ENCODE measurements at regions not wholly inside any gene's neighbourhood (a gene's known extent, or its start where the extent isn't known, plus 50 kb on each side); places are given as distances from the start of the nearest gene placed in this dataset.

DNA sequence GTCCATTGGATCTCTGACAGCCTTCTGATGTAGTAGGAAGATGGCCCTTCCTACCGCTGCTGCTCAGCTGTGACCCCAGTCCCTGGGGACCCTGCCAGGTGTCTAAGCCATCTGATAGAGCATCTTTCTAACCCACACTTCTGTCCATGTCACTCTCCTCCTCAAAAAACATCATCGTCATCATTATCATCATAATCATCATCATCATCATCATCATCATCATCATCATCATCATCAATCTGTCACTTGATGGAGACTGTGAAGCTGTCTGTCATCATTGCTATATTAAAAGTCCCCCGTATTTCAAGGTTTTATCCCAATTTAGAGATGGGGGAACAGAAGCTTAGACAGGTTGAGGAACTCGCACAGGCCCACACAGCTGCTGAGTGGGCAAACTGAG, 75.1 kb upstream of the SLC6A11 start:
- DNase-seq = no peak
- Mint-ChIP-seq H3K36me3 (no peaks in the 10 kb centered on the region), H3K27me3 (ENCODE audit: low read depth in 3 of 3) (peaks cover 12 to 26% (median 14%) of the 10 kb centered on the region in 3 donors), H3K27ac (no peak overlapping the region), H3K4me3 (no peak overlapping the region), H3K9me3 (peaks cover 0 to 2% (median 0%) of the 10 kb centered on the region in 6 donors), H3K4me1 (peaks cover 13 to 14% of the 10 kb centered on the region in 2 donors)

DNA sequence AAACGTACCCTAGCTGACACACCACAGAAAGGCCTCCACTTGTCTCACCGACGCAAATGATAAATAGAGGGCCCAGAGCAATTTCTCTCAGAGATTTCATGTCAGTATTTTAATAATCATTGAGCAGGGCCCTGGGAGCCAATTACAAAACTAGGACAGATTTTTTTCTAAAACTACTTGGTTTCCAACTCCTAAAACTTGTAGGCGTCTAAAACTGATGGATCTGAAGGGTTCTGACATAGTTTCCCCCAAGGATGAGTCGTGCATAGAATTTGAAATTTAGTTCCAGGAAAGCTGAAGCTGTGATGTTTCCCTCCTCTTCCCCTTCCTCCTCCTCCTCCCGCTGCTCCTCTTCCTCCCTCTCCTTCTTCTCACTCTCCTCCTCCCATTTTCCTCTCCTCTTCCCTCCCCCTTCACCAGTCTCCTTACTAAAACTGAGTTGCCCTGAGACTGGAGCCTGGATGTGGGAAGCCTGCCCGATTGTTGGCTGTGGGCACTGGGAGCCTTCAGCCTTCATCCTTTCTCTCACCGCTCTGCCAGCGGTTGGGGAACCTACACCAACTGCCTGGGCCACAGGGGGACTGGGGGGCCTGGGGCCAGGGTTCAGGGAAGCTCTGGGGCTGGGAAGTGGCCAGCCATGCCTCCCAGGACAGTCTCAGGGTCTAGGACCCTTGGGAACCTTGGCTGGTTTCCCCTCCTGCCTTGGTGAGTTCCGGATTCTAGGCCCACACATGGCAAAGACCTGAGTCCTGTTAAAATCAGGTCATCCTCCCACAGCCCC, 73.9 kb upstream of the SLC6A11 start:
- peaks cover 12 to 21% (median 13%) of the 10 kb centered on the region in 3 donors for H3K27me3 Mint-ChIP-seq (ENCODE audit: low read depth in 3 of 3)
- H3K4me1 Mint-ChIP-seq = peaks cover 13 to 14% of the 10 kb centered on the region in 2 donors
- no peak overlapping the region for H3K4me3 Mint-ChIP-seq
- DNase-seq = no peak
- H3K9me3 Mint-ChIP-seq = peaks cover 0 to 2% (median 0%) of the 10 kb centered on the region in 6 donors
- H3K36me3 Mint-ChIP-seq = no peaks in the 10 kb centered on the region
- H3K27ac Mint-ChIP-seq = no peak overlapping the region

DNA sequence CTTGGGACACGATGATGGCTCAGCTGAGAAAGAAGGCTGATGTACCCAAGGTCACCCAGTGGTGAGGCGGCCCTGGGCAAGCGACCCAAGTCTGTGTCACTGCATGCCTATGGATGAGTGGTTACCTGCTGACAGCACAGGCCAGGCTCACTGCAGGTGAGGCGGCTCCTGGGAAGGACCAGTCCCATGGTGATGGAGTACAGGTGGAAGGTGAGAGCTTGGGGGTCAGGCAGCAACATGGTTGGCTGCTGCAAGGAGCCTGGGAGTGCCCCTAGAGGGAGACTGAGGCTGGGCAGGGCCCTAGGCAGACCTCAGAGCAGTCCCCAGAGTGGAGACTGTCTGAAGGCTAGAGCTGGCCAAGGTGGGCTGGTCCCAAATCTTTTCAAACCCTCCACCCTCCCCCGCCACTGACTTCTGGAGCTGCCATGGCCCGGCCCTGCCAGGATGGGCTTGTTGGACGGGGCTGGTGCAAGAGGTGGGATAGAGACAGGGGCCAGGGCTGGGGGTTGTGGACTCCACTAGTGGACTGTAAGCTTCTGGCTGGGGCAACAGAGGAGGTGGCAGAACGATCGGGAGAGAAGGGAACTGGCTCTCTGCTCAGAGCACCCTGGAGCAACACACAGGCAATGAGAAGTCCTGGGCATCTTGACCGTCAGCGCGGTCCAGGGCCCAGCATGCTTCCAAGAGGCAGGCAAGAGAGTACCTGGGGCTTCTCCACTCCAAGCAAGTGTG, 72.5 kb upstream of the SLC6A11 start:
- Mint-ChIP-seq H3K27me3 (ENCODE audit: low read depth in 3 of 3) (peaks cover 8 to 17% (median 10%) of the 10 kb centered on the region in 3 donors), H3K4me3 (no peak overlapping the region), H3K4me1 (peaks cover 8% of the 10 kb centered on the region in 2 donors), H3K27ac (no peak overlapping the region), H3K36me3 (no peaks in the 10 kb centered on the region), H3K9me3 (no peaks in the 10 kb centered on the region)
- no peak for DNase-seq

DNA sequence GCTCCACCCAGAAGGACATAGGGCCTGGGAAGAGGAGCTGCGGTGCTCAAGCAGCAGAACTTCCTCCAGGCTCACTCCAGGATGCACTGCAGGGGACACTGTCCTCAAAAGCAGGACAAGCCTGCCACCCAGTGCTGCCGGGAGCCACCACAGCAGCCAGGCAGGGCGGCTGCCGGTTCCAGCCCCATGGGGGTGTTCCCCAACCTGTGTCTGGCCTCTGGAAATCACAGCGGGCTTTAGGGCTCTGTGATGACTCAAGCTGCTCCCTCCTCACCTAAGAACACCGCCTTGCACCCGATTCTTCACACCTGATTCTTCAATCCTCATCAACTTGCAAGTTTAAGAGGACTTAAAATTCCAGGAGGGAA, 71.9 kb upstream of the SLC6A11 start:
- Mint-ChIP-seq H3K27ac (no peak overlapping the region), H3K27me3 (ENCODE audit: low read depth in 3 of 3) (peaks cover 4 to 17% (median 6%) of the 10 kb centered on the region in 3 donors), H3K4me1 (peaks cover 2 to 3% of the 10 kb centered on the region in 2 donors), H3K4me3 (no peak overlapping the region), H3K9me3 (no peaks in the 10 kb centered on the region), H3K36me3 (no peaks in the 10 kb centered on the region)
- DNase-seq = no peak

DNA sequence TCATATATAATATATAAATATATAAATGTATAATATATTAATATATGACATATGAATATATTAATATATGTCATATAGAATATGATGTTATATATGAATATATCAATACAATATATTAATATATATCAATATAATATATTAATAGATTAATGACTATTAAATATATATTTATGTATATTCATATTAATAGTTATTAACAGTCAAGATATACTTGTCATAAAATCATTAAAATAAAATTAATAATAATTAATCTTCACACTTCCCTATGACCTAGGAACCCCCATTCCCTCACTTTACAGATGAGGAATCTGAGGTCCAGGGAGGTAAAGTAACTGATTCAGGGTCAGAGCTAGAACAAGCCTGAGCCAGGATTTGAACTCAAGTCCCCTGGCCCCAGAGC, 70.6 kb upstream of the SLC6A11 start:
- Mint-ChIP-seq H3K36me3 (no peaks in the 10 kb centered on the region), H3K27ac (no peak overlapping the region), H3K4me1 (no peaks in the 10 kb centered on the region), H3K4me3 (no peak overlapping the region), H3K27me3 (ENCODE audit: low read depth in 3 of 3) (peaks cover 3 to 11% (median 6%) of the 10 kb centered on the region in 3 donors), H3K9me3 (no peaks in the 10 kb centered on the region)
- DNase-seq = no peak

DNA sequence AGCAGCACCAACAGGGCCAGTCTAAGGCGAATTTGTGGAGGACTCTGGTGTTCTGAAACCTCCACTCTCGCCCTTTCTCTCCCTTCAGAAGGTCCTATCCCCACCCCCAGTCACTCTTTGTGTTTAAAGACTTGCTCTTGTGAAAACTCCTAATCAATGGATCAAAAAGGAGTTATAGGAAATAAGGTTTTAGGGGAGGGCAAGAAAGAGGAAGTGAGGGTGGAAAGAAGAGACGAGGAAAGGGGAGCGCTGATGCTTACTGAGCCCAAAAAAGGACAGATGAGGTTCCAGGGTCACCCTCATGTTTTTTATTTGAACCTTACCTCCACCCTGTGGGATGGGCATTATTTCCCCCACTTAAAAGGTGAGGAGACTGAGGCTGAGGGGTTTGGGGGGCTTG, 70.0 kb upstream of the SLC6A11 start:
- peaks cover 0 to 8% (median 0%) of the 10 kb centered on the region in 3 donors for H3K27me3 Mint-ChIP-seq (ENCODE audit: low read depth in 3 of 3)
- H3K36me3 Mint-ChIP-seq = no peaks in the 10 kb centered on the region
- no peak overlapping the region for H3K4me3 Mint-ChIP-seq
- no peak overlapping the region for H3K27ac Mint-ChIP-seq
- no peaks in the 10 kb centered on the region for H3K4me1 Mint-ChIP-seq
- DNase-seq = no peak
- no peaks in the 10 kb centered on the region for H3K9me3 Mint-ChIP-seq

DNA sequence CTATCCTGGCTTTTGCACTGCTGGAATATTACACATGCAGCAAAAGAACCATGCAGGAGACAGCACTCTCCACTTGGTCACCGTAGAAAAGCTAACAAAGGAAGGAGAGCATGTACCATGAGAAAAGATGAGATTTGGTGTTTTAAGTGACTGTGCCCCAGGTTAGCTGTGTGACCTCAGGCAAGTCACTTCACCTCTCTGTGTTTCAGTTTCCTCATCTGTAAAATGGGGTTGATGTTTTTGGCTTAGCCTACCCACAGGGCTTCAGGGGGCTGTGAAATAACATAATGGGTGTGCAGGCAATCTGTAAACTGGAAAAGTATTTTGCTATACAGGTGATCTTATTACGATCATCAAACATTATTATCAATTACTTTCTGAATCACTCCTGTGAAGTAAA, 69.3 kb upstream of the SLC6A11 start:
- Mint-ChIP-seq H3K9me3 (no peaks in the 10 kb centered on the region), H3K36me3 (no peaks in the 10 kb centered on the region), H3K27me3 (ENCODE audit: low read depth in 3 of 3) (peaks cover 0 to 8% (median 0%) of the 10 kb centered on the region in 3 donors), H3K27ac (no peak overlapping the region), H3K4me1 (no peaks in the 10 kb centered on the region), H3K4me3 (no peak overlapping the region)
- no peak for DNase-seq

DNA sequence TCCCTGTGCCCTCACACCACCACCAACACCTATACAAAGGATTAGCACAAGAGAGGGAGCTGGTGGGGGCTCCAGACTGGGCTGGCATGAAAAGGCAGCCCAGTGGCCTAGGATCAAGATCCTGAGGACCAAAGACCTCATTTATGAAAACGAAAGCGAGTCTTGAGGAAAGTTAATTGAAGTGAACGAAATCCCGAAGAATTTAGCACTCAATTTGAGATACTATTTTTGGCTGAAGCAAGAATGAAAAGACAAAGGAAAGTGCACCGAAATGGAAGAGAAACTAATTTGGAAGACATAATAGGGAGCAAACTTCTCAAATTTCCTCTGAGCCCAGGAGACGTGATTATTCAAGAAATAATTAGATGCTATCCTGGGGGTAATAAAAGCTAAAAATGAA, 68.7 kb upstream of the SLC6A11 start:
- Mint-ChIP-seq H3K36me3 (no peaks in the 10 kb centered on the region), H3K27ac (no peak overlapping the region), H3K4me1 (no peaks in the 10 kb centered on the region)

DNA sequence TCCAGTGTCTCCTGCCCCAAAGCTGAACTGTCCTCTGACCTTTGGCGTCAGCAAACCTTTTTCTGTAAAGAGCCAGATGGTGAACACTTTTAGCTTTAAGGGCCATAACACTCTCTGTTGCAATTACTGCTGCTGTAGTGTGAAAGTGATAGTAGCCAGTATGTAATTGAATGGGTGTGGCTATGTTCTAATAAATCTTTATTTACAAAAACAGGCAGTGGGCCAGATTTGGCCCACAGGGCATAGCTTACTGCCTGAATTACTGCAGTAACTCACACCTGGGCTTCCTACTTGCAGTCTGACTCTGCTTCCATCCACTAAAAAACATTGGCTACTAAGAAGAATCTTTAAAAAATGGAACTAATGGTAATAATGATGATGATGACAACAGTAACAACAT, 68.0 kb upstream of the SLC6A11 start:
- Mint-ChIP-seq H3K4me1 (no peaks in the 10 kb centered on the region), H3K4me3 (no peak overlapping the region), H3K36me3 (no peaks in the 10 kb centered on the region), H3K27me3 (ENCODE audit: low read depth in 3 of 3) (peaks cover 0 to 6% (median 0%) of the 10 kb centered on the region in 3 donors), H3K9me3 (no peaks in the 10 kb centered on the region), H3K27ac (no peak overlapping the region)
- DNase-seq = no peak

More for the DNA sequence above, 68.7 kb upstream of the SLC6A11 start:
- Mint-ChIP-seq H3K9me3 (no peaks in the 10 kb centered on the region), H3K4me3 (no peak overlapping the region), H3K27me3 (ENCODE audit: low read depth in 3 of 3) (peaks cover 0 to 6% (median 0%) of the 10 kb centered on the region in 3 donors)
- DNase-seq = no peak

DNA sequence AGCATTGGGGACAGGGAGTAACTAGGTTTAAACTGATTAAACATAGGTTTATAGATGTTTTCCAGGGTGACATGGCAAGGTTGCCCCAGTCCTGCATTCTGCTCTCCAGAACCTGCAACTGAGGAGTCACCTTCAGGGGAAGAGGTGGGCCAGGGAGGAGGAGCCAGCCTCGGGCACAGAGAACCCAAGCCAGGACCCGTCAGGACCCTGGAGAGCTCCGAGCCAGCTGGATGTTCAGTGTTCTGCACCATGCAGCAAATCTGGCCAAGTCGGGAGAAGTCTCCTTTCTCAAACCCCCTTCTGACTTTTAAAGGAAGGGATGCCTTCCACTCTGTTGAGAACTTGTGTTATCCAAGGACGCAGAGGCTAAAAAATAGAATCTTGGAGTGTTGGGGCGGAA, 62.1 kb upstream of the SLC6A11 start:
- Mint-ChIP-seq H3K36me3 (no peaks in the 10 kb centered on the region), H3K4me3 (no peak overlapping the region), H3K27ac (no peak overlapping the region), H3K4me1 (no peaks in the 10 kb centered on the region), H3K27me3 (ENCODE audit: low read depth in 3 of 3) (peaks cover 3 to 6% (median 5%) of the 10 kb centered on the region in 3 donors), H3K9me3 (peaks cover 0 to 3% (median 0%) of the 10 kb centered on the region in 6 donors)
- peak in 1 of 3 donors; percentile 16 for DNase-seq

DNA sequence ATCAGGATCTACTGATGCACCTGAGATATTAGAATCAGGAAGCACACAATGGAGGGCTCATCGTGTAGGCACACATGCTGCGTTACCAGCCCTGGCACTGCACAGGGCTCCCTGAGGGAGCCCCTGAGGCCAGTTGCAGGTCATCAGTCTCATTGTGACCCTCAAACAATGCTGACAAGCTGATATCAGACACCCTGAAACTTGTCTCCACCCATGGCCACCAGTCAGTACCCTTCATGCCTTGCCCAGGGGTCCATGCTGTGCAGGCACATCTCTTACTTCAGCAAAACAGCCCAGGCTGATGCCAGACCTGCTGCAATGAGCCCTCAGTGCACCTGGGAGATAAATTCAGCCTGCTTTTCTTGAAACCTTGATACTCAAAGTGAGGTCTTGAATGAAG, 59.5 kb upstream of the SLC6A11 start:
- H3K27ac Mint-ChIP-seq = no peak overlapping the region
- no peak for DNase-seq
- no peaks in the 10 kb centered on the region for H3K4me1 Mint-ChIP-seq
- peaks cover 0 to 3% (median 0%) of the 10 kb centered on the region in 6 donors for H3K9me3 Mint-ChIP-seq
- no peaks in the 10 kb centered on the region for H3K36me3 Mint-ChIP-seq
- H3K4me3 Mint-ChIP-seq = no peak overlapping the region
- peaks cover 3 to 6% (median 5%) of the 10 kb centered on the region in 3 donors for H3K27me3 Mint-ChIP-seq (ENCODE audit: low read depth in 3 of 3)

DNA sequence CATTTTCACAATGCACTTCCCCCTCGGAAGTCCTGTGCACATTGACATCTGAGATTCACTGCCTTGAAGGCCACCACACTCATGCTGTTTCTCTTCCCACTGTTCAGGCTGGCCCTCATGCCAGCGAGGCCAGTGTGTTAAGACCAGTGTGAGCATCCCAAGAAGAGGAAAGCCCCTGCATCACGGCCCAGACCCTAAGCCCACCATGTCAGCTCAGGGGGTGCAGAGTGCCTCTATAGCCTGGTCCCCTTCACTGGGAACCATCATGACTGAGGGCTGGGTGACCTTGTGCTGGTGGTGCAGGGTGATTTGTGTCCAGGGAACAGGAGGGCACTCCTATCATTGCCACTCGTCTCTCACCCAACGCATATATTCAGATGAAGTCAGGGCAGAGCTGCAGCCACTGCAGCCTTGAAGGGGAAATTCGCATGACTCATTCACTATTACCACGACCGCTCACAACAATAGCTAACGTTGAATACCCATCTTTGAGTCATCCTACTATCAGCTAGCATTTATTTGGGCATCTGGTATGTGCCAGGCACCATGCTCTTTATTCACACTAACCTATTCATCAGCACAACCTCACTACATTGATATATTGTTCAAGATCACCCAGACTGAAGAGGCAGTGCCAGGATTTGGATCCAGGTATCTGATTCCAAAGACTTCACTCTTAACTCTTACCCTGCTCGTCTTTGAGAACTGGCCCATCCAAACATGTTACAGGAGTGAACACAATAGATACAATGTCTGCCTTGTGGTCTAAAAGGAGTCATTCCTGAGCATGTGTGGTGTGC, 58.8 kb upstream of the SLC6A11 start:
- Mint-ChIP-seq H3K9me3 (peaks cover 0 to 3% (median 0%) of the 10 kb centered on the region in 6 donors), H3K27ac (no peak overlapping the region), H3K36me3 (no peaks in the 10 kb centered on the region), H3K4me1 (no peaks in the 10 kb centered on the region), H3K4me3 (no peak overlapping the region), H3K27me3 (ENCODE audit: low read depth in 3 of 3) (peaks cover 5 to 6% (median 6%) of the 10 kb centered on the region in 3 donors)
- no peak for DNase-seq

DNA sequence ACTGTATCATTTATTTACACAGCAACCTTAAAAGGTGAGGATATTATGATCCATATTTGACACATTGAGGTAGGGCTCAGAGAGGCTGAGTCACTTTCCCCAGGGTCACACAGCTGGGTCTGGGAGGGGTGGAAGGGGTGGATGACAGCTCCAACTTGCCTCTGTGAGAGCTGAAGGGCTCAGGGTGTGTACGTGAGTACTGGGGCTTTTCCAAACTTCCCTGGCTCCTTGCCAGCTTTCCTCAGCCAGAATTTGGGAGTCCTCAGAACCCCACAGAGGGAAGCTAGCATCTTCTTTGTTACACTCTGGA, 58.3 kb upstream of the SLC6A11 start:
- no peak overlapping the region for H3K27ac Mint-ChIP-seq
- H3K4me1 Mint-ChIP-seq = no peaks in the 10 kb centered on the region
- H3K4me3 Mint-ChIP-seq = no peak overlapping the region
- no peak for DNase-seq
- H3K36me3 Mint-ChIP-seq = no peaks in the 10 kb centered on the region
- peaks cover 0 to 3% (median 0%) of the 10 kb centered on the region in 6 donors for H3K9me3 Mint-ChIP-seq
- H3K27me3 Mint-ChIP-seq (ENCODE audit: low read depth in 3 of 3) = peaks cover 5 to 6% (median 6%) of the 10 kb centered on the region in 3 donors
